ENCODE measurements at regions not wholly inside any gene's neighbourhood (a gene's known extent, or its start where the extent isn't known, plus 50 kb on each side); places are given as distances from the start of the nearest gene placed in this dataset.

GRCh38 chr6:88295663-88296062 is 129.5 kb upstream of the CNR1 start (continued):
- TF ChIP-seq FUBP1 (CRISPR knock-in tag; IDR thresholded peaks at IDR 0.05; ENCODE audit: borderline replicate concordance) (no peak), CENPX (CRISPR knock-in tag; IDR thresholded peaks at IDR 0.05) (no peak), ZNF782 (CRISPR knock-in tag; IDR thresholded peaks at IDR 0.05; ENCODE audit: borderline replicate concordance) (no peak), JUNB (CRISPR knock-in tag; IDR thresholded peaks at IDR 0.05; ENCODE audit: borderline replicate concordance) (no peak), FLYWCH1 (CRISPR knock-in tag; IDR thresholded peaks at IDR 0.05) (no peak), TARDBP (CRISPR knock-in tag; IDR thresholded peaks at IDR 0.05) (no peak), MAFK (conservative IDR thresholded peaks at IDR 0.05 in 1 of 2, IDR thresholded peaks at IDR 0.05 in 1 of 2; ENCODE audit: low read length in 2 of 2) (no peak), ZBTB3 (CRISPR knock-in tag; IDR thresholded peaks at IDR 0.05; ENCODE audit: borderline replicate concordance, low read depth) (no peak)
- TF ChIP-seq, protein P1, sequence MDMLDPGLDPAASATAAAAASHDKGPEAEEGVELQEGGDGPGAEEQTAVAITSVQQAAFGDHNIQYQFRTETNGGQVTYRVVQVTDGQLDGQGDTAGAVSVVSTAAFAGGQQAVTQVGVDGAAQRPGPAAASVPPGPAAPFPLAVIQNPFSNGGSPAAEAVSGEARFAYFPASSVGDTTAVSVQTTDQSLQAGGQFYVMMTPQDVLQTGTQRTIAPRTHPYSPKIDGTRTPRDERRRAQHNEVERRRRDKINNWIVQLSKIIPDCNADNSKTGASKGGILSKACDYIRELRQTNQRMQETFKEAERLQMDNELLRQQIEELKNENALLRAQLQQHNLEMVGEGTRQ (IDR thresholded peaks at IDR 0.05; ENCODE audit: low read depth, low read length) = no peak
- TF ChIP-seq, protein P1 (CRISPR knock-in tag; IDR thresholded peaks at IDR 0.05; ENCODE audit: borderline replicate concordance) = no peak
- TF ChIP-seq, protein P2, sequence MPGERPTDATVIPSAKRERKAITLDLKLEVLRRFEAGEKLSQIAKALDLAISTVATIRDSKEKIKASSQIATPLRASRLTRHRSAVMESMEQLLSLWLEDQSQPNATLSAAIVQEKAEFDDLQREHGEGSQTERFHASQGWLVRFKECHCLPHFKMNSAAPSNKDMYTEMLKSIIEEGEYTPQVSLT (CRISPR knock-in tag; IDR thresholded peaks at IDR 0.05; ENCODE audit: borderline replicate concordance, low read depth) = no peak
